ENCODE measurements at regions not wholly inside any gene's neighbourhood (a gene's known extent, or its start where the extent isn't known, plus 50 kb on each side); places are given as distances from the start of the nearest gene placed in this dataset.

- Histone ChIP-seq H3K4me1 (ENCODE audit: insufficient read depth, low read length) (no peaks in the 10 kb centered on the region), H3K27me3 (ENCODE audit: control insufficient read depth in 1 of 2, insufficient read depth in 2 of 2, low read length in 2 of 2) (no peaks in the 10 kb centered on the region), H3K4me3 (ENCODE audit: low read length) (no peak overlapping the region), H3K9me3 (ENCODE audit: control insufficient read depth in 1 of 2, insufficient read depth in 1 of 2, low read length in 2 of 2) (peaks cover 0 to 6% of the 10 kb centered on the region in 2 experiments), H3K27ac (ENCODE audit: low read depth in 1 of 2, low read length in 2 of 2) (no peak overlapping the region), H3K36me3 (ENCODE audit: insufficient read depth, low read length) (no peaks in the 10 kb centered on the region)
- H3K9me3 Mint-ChIP-seq, result no peaks in the 10 kb centered on the region
- H3K4me3 Mint-ChIP-seq, result no peak overlapping the region
- no peaks in the 10 kb centered on the region for H3K4me1 Mint-ChIP-seq (ENCODE audit: low read depth)
- H3K27ac Mint-ChIP-seq, result no peak overlapping the region
- ChIA-PET POLR2A (no interaction called here), CTCF (no interaction called here)
- H3K36me3 Mint-ChIP-seq (ENCODE audit: low read depth), result no peaks in the 10 kb centered on the region
- TF ChIP-seq CTCF (IDR thresholded peaks at IDR 0.05), result no peak
- no peaks in the 10 kb centered on the region for H3K27me3 Mint-ChIP-seq
- ATAC-seq (ENCODE audit: poor library complexity), result no peak
- DNase-seq, result no peak
- intact Hi-C loops (cut with DNase I, micrococcal nuclease), result no loop called here
Measured at GRCh38 chr16:52004343-52004742, 542.6 kb downstream of the TOX3 start.

GRCh38 chr16:52002026-52002425 is 544.9 kb downstream of the TOX3 start:
- intact Hi-C loops (cut with DNase I, micrococcal nuclease), result no loop called here
- H3K9me3 Mint-ChIP-seq, result no peaks in the 10 kb centered on the region
- H3K36me3 ChIP-seq (ENCODE audit: insufficient read depth, low read length), result no peaks in the 10 kb centered on the region
- ATAC-seq (ENCODE audit: poor library complexity) (no peak), DNase-seq (no peak)
- peaks cover 0 to 5% of the 10 kb centered on the region in 2 experiments for H3K9me3 ChIP-seq (ENCODE audit: control insufficient read depth in 1 of 2, insufficient read depth in 1 of 2, low read length in 2 of 2)
- H3K4me3 ChIP-seq (ENCODE audit: low read length), result no peak overlapping the region
- no peaks in the 10 kb centered on the region for H3K4me1 Mint-ChIP-seq (ENCODE audit: low read depth)
- no peaks in the 10 kb centered on the region for H3K27me3 ChIP-seq (ENCODE audit: control insufficient read depth in 1 of 2, insufficient read depth in 2 of 2, low read length in 2 of 2)
- H3K4me3 Mint-ChIP-seq, result no peak overlapping the region
- ChIA-PET CTCF (no interaction called here), POLR2A (no interaction called here)
- no peaks in the 10 kb centered on the region for H3K36me3 Mint-ChIP-seq (ENCODE audit: low read depth)
- H3K4me1 ChIP-seq (ENCODE audit: insufficient read depth, low read length), result no peaks in the 10 kb centered on the region
- H3K27ac Mint-ChIP-seq, result no peak overlapping the region
- no peaks in the 10 kb centered on the region for H3K27me3 Mint-ChIP-seq
- no peak overlapping the region for H3K27ac ChIP-seq (ENCODE audit: low read depth in 1 of 2, low read length in 2 of 2)
- no peak for TF ChIP-seq CTCF (IDR thresholded peaks at IDR 0.05)

GRCh38 chr16:51996516-51996915 is 550.4 kb downstream of the TOX3 start:
- POLR2A ChIA-PET, result no interaction called here
- no peak for DNase-seq
- no peaks in the 10 kb centered on the region for H3K36me3 ChIP-seq (ENCODE audit: insufficient read depth, low read length)
- H3K9me3 ChIP-seq (ENCODE audit: control insufficient read depth in 1 of 2, insufficient read depth in 1 of 2, low read length in 2 of 2), result peaks cover 0 to 3% of the 10 kb centered on the region in 2 experiments
- H3K4me1 ChIP-seq (ENCODE audit: insufficient read depth, low read length), result no peaks in the 10 kb centered on the region
- no peak overlapping the region for H3K27ac Mint-ChIP-seq
- ATAC-seq (ENCODE audit: poor library complexity), result no peak
- TF ChIP-seq CTCF (IDR thresholded peaks at IDR 0.05), result no peak
- no peaks in the 10 kb centered on the region for H3K27me3 ChIP-seq (ENCODE audit: control insufficient read depth in 1 of 2, insufficient read depth in 2 of 2, low read length in 2 of 2)
- H3K9me3 Mint-ChIP-seq, result no peaks in the 10 kb centered on the region
- no peak overlapping the region for H3K27ac ChIP-seq (ENCODE audit: low read depth in 1 of 2, low read length in 2 of 2)
- H3K27me3 Mint-ChIP-seq, result no peaks in the 10 kb centered on the region
- no peak overlapping the region for H3K4me3 Mint-ChIP-seq
- H3K4me3 ChIP-seq (ENCODE audit: low read length), result no peak overlapping the region
- H3K36me3 Mint-ChIP-seq (ENCODE audit: low read depth), result no peaks in the 10 kb centered on the region
- CTCF ChIA-PET, result no interaction called here
- H3K4me1 Mint-ChIP-seq (ENCODE audit: low read depth), result no peaks in the 10 kb centered on the region
- intact Hi-C loops (cut with DNase I, micrococcal nuclease), result no loop called here
